ENCODE measurements at regions not wholly inside any gene's neighbourhood (a gene's known extent, or its start where the extent isn't known, plus 50 kb on each side); places are given as distances from the start of the nearest gene placed in this dataset.

- no peak for TF ChIP-seq CTCF (IDR thresholded peaks at IDR 0.05)
- TF ChIP-seq POLR2A (IDR thresholded peaks at IDR 0.05): no peak
Measured at GRCh38 chr7:89584896-89585295, 569.4 kb upstream of the STEAP1 start.

Measured in heart left ventricle (tissue), 13 donors.